ENCODE measurements at regions not wholly inside any gene's neighbourhood (a gene's known extent, or its start where the extent isn't known, plus 50 kb on each side); places are given as distances from the start of the nearest gene placed in this dataset.
"Not testable (repeated sequence)": the region's sequence is repeated elsewhere in the genome, so short reads cannot be mapped to it uniquely, and the experiment has no call there.

DNA sequence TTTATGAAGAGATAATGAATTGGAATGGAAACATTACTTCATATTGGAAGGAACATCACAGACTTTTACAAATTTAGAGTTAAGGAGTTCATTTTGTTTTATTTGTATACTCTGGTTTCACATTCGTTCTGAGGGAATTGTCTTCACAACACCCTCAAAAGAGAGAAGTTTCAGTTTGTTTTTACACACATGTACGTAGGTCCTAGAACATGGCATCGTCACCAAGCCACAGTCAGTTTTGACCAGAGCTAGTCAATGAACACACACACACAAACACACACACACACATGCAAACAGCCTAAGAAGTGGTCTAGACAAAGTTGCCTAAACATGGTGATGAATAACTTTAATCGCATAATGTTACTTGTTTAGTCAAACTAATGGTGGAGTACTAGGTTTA is 427.9 kb upstream of the BCHE start:
- H3K79me2 ChIP-seq (ENCODE audit: control insufficient read depth, insufficient read depth, low read length), result no peaks in the 10 kb centered on the region
- no peaks in the 10 kb centered on the region for H3K4me1 ChIP-seq (ENCODE audit: control insufficient read depth, extremely low read depth, insufficient read depth, low read length)
- H3K4me3 ChIP-seq (replicated peaks in 1 of 4; ENCODE audit: control extremely low read depth in 1 of 4, insufficient read depth in 1 of 4, low read depth in 3 of 4, low read length in 4 of 4), result no peak overlapping the region
- no peak for DNase-seq (ENCODE audit: low read depth in 2 of 2)
- no peak overlapping the region for H3K27ac ChIP-seq (ENCODE audit: insufficient read depth, low read length)
- H4K20me1 ChIP-seq (ENCODE audit: control insufficient read depth, extremely low read depth, insufficient read depth, low read length), result no peaks in the 10 kb centered on the region
- H3K9ac ChIP-seq (ENCODE audit: insufficient read depth, low read length), result no peak overlapping the region
- H3K27me3 ChIP-seq (ENCODE audit: control insufficient read depth, insufficient read depth, low read length), result no peaks in the 10 kb centered on the region
- TF ChIP-seq, protein P1, sequence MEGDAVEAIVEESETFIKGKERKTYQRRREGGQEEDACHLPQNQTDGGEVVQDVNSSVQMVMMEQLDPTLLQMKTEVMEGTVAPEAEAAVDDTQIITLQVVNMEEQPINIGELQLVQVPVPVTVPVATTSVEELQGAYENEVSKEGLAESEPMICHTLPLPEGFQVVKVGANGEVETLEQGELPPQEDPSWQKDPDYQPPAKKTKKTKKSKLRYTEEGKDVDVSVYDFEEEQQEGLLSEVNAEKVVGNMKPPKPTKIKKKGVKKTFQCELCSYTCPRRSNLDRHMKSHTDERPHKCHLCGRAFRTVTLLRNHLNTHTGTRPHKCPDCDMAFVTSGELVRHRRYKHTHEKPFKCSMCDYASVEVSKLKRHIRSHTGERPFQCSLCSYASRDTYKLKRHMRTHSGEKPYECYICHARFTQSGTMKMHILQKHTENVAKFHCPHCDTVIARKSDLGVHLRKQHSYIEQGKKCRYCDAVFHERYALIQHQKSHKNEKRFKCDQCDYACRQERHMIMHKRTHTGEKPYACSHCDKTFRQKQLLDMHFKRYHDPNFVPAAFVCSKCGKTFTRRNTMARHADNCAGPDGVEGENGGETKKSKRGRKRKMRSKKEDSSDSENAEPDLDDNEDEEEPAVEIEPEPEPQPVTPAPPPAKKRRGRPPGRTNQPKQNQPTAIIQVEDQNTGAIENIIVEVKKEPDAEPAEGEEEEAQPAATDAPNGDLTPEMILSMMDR (conservative IDR thresholded peaks at IDR 0.05 in 1 of 2, IDR thresholded peaks at IDR 0.05 in 1 of 2; ENCODE audit: low read depth in 1 of 2, low read length in 2 of 2), result no peak
- TF ChIP-seq EZH2 (IDR thresholded peaks at IDR 0.05; ENCODE audit: low read length, missing control alignments), result no peak
- H2AFZ ChIP-seq (ENCODE audit: low read length), result peak overlapping the region; percentile 24
- H3K4me2 ChIP-seq (ENCODE audit: extremely low read depth, insufficient read depth, low read length), result no peak overlapping the region
- H3K9me3 ChIP-seq (ENCODE audit: control insufficient read depth, insufficient read depth, low read depth, low read length), result no peaks in the 10 kb centered on the region
- no peaks in the 10 kb centered on the region for H3K36me3 ChIP-seq (ENCODE audit: control insufficient read depth, insufficient read depth, low read length)

DNA sequence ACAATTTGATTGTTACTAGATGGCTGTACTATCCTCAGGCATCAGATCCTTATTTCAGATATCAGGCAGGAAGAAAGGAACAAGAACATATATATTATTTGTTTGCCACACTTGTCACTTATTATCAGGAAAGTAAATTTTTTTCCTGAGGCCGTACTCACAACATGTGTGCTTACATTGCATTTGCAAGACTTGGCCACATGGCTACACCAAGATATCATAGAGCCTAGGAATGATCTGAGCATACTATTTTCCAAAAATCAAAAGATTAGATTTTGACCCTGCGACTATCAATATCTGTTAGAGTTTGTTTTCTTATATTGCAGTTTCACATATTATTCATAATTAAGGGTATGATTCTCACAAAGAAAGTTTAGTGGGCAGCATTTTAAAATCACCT is 426.2 kb upstream of the BCHE start:
- peak in 1 of 2 donors; percentile 8 for DNase-seq (ENCODE audit: low read depth in 2 of 2)
- H3K27me3 ChIP-seq (ENCODE audit: control insufficient read depth, insufficient read depth, low read length), result no peaks in the 10 kb centered on the region
- no peaks in the 10 kb centered on the region for H3K9me3 ChIP-seq (ENCODE audit: control insufficient read depth, insufficient read depth, low read depth, low read length)
- H3K4me2 ChIP-seq (ENCODE audit: extremely low read depth, insufficient read depth, low read length), result no peak overlapping the region
- TF ChIP-seq EZH2 (IDR thresholded peaks at IDR 0.05; ENCODE audit: low read length, missing control alignments), result no peak
- TF ChIP-seq, protein P1 (conservative IDR thresholded peaks at IDR 0.05 in 1 of 2, IDR thresholded peaks at IDR 0.05 in 1 of 2; ENCODE audit: low read depth in 1 of 2, low read length in 2 of 2), result peak; percentile 20 to 27
- H3K9ac ChIP-seq (ENCODE audit: insufficient read depth, low read length), result no peak overlapping the region
- H3K79me2 ChIP-seq (ENCODE audit: control insufficient read depth, insufficient read depth, low read length), result no peaks in the 10 kb centered on the region
- H4K20me1 ChIP-seq (ENCODE audit: control insufficient read depth, extremely low read depth, insufficient read depth, low read length), result no peaks in the 10 kb centered on the region
- no peak overlapping the region for H3K27ac ChIP-seq (ENCODE audit: insufficient read depth, low read length)
- H3K4me1 ChIP-seq (ENCODE audit: control insufficient read depth, extremely low read depth, insufficient read depth, low read length), result no peaks in the 10 kb centered on the region
- no peak overlapping the region for H2AFZ ChIP-seq (ENCODE audit: low read length)
- H3K36me3 ChIP-seq (ENCODE audit: control insufficient read depth, insufficient read depth, low read length), result no peaks in the 10 kb centered on the region
- H3K4me3 ChIP-seq (replicated peaks in 1 of 4; ENCODE audit: control extremely low read depth in 1 of 4, insufficient read depth in 1 of 4, low read depth in 3 of 4, low read length in 4 of 4), result no peak overlapping the region

DNA sequence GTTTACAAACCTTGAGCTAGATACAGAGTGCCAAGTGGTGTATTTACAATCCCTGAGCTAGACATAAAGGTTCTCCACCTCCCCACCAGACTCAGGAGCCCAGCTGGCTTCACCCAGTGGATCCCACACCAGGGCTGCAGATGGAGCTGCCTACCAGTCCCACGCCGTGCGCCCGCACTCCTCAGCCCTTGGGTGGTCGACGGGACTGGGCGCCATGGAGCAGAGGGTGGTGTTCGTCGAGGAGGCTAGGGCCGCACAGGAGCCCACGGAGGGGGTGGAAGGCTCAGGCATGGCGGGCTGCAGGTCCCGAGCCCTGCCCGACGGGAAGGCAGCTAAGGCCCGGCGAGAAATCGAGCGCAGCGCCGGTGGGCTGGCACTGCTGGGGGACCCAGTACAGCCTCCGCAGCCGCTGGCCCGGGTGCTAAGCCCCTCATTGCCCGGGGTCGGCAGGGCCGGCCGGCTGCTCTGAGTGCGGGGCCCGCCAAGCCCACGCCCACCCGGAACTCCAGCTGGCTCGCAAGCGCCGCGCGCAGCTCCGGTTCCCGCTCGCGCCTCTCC is 421.1 kb upstream of the BCHE start:
- H3K79me2 ChIP-seq (ENCODE audit: control insufficient read depth, insufficient read depth, low read length); H3K9me3 ChIP-seq (ENCODE audit: control insufficient read depth, insufficient read depth, low read depth, low read length); H3K9ac ChIP-seq (ENCODE audit: insufficient read depth, low read length); DNase-seq (ENCODE audit: low read depth in 2 of 2); H3K4me1 ChIP-seq (ENCODE audit: control insufficient read depth, extremely low read depth, insufficient read depth, low read length); H2AFZ ChIP-seq (ENCODE audit: low read length); H4K20me1 ChIP-seq (ENCODE audit: control insufficient read depth, extremely low read depth, insufficient read depth, low read length); H3K36me3 ChIP-seq (ENCODE audit: control insufficient read depth, insufficient read depth, low read length); H3K27me3 ChIP-seq (ENCODE audit: control insufficient read depth, insufficient read depth, low read length); H3K4me2 ChIP-seq (ENCODE audit: extremely low read depth, insufficient read depth, low read length); H3K4me3 ChIP-seq (replicated peaks in 1 of 4; ENCODE audit: control extremely low read depth in 1 of 4, insufficient read depth in 1 of 4, low read depth in 3 of 4, low read length in 4 of 4); H3K27ac ChIP-seq (ENCODE audit: insufficient read depth, low read length): not testable (repeated sequence)
